GM20000 (cell line): ENCODE measurements at regions not wholly inside any gene's neighbourhood (a gene's known extent, or its start where the extent isn't known, plus 50 kb on each side); places are given as distances from the start of the nearest gene placed in this dataset.
"Not testable (repeated sequence)": the region's sequence is repeated elsewhere in the genome, so short reads cannot be mapped to it uniquely, and the experiment has no call there.

ENCODE experiments used
- DNase-seq: peaks from one replicate; pipeline ENCODE4 v3.0.0; 2012; ENCODE audit warnings: low spot score
- TF ChIP-seq, protein P1 (sequence below): IDR thresholded peaks from 2 replicates; pipeline ENCODE4 v1.5.1; 2012; ENCODE audit warnings: mild to moderate bottlenecking, control low read depth; ENCODE audit errors: extremely low read depth, missing control alignments

DNA sequence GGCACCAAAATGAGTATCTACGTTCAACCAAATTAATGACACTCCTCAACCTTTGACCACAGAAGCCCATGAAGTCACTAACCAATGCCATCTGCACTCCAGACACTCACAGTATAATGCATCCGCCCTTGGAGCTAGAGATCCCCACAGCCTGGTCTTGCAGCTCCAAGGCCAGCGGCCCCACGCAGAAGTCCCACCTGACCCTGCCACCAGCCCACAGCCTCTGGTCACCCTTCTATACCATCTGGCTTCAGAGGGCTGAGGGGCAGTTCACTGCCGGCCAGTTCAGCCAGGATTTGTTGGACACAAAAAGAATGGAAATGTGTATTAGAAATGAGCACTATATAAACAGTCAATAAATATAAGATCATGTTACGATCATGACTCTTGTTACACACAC, 211.2 kb downstream of the RRAGC start:
- DNase-seq, result no peak
- TF ChIP-seq, protein P1, sequence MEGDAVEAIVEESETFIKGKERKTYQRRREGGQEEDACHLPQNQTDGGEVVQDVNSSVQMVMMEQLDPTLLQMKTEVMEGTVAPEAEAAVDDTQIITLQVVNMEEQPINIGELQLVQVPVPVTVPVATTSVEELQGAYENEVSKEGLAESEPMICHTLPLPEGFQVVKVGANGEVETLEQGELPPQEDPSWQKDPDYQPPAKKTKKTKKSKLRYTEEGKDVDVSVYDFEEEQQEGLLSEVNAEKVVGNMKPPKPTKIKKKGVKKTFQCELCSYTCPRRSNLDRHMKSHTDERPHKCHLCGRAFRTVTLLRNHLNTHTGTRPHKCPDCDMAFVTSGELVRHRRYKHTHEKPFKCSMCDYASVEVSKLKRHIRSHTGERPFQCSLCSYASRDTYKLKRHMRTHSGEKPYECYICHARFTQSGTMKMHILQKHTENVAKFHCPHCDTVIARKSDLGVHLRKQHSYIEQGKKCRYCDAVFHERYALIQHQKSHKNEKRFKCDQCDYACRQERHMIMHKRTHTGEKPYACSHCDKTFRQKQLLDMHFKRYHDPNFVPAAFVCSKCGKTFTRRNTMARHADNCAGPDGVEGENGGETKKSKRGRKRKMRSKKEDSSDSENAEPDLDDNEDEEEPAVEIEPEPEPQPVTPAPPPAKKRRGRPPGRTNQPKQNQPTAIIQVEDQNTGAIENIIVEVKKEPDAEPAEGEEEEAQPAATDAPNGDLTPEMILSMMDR, result no peak

DNA sequence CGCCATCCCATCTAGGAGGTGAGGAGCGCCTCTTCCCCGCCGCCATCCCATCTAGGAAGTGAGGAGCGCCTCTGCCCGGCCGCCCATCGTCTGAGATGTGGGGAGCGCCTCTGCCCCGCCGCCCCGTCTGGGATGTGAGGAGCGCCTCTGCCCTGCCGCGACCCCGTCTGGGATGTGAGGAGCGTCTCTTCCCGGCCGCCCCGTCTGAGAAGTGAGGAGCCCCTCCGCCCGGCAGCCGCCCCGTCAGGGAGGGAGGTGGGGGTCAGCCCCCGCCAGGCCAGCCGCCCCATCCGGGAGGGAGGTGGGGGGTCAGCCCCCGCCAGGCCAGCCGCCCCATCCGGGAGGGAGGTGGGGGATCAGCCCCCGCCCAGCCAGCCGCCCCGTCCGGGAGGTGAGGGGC, 212.2 kb downstream of the RRAGC start:
- not testable (repeated sequence) for DNase-seq

DNA sequence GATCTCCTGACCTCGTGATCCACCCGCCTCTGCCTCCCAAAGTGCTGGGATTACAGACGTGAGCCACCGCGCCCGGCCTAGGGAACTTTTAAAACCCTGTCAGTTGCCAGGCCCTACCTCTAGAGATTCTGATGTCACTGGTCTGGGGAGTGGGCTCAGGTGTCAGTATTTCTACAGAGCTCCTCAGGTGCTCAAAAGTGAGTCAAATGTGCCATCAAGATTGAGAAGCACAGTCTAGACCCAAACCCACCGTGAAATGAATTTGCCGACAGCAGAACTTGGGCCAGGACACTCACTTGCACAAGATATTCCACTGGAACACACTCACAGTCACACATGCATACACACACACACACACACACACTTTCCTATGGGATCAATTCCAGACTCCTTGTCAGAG, 215.5 kb downstream of the RRAGC start:
- no peak for DNase-seq
- TF ChIP-seq, protein P1, result no peak

DNA sequence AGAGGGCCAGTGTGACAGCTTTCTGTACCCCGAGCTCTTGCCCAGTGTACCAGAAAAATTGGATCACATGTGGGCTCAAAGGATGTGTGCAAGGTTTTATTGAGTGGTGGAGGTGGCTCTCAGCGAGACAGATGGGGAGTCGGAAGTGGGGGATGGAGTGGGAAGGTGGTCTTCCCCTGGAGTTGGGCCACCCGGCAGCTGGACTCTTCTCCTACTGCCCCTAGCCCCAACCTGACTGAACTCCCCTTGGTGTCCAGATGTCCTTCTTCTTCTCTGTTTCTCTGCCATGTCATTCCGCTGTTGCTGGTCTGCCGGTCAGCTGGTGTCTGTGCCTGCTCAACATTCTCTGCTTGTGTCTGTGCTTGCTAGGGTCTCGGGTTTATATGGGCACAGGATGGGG, 217.9 kb downstream of the RRAGC start:
- DNase-seq, result no peak
- TF ChIP-seq, protein P1, result no peak

DNA sequence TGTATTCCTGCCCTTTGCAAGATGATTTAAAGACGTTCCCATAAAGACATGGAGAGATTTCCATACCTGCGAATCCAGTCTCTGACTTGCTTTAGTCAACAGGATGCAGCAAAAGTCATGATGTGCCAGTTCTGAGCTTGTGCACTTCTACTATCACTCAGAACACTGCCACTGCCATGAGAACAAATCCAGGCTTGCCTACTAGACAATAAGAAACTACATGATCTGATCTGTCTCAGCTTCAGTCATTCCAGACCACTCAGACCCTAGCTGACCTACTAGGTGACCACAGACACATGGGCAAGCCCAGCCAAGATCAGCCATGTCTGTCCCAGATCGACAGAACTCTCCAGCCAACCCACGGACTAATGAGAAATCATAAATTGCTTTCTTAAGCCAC, 219.2 kb downstream of the RRAGC start:
- no peak for DNase-seq
- TF ChIP-seq, protein P1, result no peak

DNA sequence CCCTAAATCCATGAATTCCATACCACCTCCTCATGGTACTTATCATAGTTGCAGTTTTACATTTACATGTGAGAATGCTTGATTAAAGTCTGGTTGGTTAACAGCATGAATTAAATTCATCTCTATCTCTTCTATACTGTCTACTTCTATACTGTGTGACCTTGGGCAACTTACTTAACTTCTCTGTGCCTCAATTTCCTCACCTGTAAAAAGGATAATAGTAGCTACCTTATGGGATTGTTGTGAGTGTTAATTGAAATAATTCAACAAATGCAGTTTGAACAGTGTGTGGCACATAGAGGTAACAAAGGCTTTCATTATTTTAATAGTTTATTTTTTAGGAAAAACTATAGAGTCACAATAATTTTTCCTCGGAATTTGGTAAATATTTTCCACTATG, 231.3 kb downstream of the RRAGC start:
- no peak for DNase-seq
- TF ChIP-seq, protein P1, result no peak

DNA sequence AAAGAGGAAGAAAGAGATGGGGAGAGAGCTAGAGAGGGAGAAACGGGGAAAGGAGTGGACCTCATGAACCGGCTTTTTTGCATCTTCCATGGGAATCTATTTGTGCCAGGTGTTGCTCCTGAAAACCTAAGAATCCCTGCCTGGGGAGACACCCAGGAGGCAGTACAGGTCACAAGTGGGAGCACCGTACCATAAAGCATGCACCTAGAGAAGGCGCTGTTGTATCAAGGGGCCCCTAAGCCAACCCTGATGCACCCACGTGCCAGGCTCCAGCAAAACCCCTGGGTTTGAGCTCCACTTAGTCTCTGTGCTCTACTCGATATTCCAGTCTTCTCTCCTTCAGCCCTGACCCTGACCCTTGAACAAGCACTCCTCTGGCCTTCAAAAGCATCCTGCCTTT, 233.6 kb downstream of the RRAGC start:
- TF ChIP-seq, protein P1, result no peak
- no peak for DNase-seq

DNA sequence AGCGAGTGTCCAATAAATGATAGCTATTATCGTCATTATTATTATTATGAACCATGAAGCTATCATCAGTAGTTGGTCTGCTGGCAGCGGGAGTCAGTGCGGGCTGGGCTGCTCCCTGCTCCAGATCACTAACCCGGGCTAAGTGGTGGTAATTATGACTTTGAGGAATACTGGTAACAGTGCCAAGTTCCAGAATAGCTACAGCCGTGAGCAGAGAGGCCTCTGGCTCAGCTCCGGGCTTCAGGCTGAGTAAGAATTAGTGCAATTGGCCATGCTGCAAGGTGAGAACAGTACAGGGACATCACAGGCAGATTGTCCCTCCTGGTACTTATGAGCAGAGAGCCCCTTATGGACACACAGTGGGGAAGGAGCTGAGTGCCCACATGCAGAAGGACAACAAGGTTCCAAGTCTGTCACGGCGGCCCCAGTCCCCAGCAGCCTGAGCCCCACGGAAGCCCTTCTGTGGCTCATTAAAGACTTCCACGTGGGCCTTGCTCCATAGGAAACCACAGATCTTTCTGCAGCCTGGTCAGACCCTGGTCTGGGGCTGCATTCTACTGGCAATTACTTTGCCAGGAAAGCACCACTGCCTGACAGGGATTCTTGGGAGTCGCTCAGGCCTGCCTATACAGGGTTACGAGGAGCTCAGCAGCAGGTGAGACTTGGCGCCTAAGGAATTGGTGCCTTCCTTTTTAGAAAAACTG, 235.1 kb downstream of the RRAGC start:
- DNase-seq, result no peak
- TF ChIP-seq, protein P1, result no peak
